Neural cell (in vitro differentiated cells): ENCODE measurements at regions not wholly inside any gene's neighbourhood (a gene's known extent, or its start where the extent isn't known, plus 50 kb on each side); places are given as distances from the start of the nearest gene placed in this dataset.

Source experiments
- H2AFZ ChIP-seq: fragments of 200-600, 300-800 bp; sonication (generic), shearing (Covaris generic); 2 replicates; pipeline ENCODE4 v1.6.0; 2014; ENCODE audit warnings: low read depth, mild to moderate bottlenecking, antibody characterized with exemption, low read length, moderate library complexity
- H3F3A ChIP-seq: fragments of 200-600 bp; shearing (Covaris generic); 2 replicates; pipeline ENCODE4 v1.6.1; 2016; ENCODE audit warnings: mild to moderate bottlenecking, moderate library complexity, mixed read lengths, antibody characterized with exemption, low read length; ENCODE audit not compliant: insufficient read depth, poor library complexity, severe bottlenecking
- H3K27ac ChIP-seq: fragments of 200-600, 300-800 bp; sonication (generic), shearing (Covaris generic); 2 replicates; pipeline ENCODE4 v1.5.1; 2014; ENCODE audit warnings: mild to moderate bottlenecking, low read length, moderate library complexity
- H3K27me3 ChIP-seq: fragments of 300-800, 200-600 bp; sonication (generic), shearing (Covaris generic); 2 replicates; pipeline ENCODE4 v1.6.0; 2014; ENCODE audit warnings: mild to moderate bottlenecking, low read depth, low read length, moderate library complexity; ENCODE audit not compliant: insufficient read depth
- H3K36me3 ChIP-seq: fragments of 300-800, 200-600 bp; sonication (generic), shearing (Covaris generic); 2 replicates; pipeline ENCODE4 v1.5.1; 2014; ENCODE audit warnings: mild to moderate bottlenecking, antibody characterized with exemption, low read length, moderate library complexity; ENCODE audit not compliant: insufficient read depth
- H3K4me2 ChIP-seq: fragments of 300-800, 200-600 bp; sonication (generic), shearing (Covaris generic); 2 replicates; pipeline ENCODE4 v1.6.0; 2014; ENCODE audit warnings: mild to moderate bottlenecking, low read length
- H3K4me3 ChIP-seq: fragments of 300-800, 200-600 bp; sonication (generic), shearing (Covaris generic); 2 replicates; pipeline ENCODE4 v1.5.1; 2014; ENCODE audit warnings: mild to moderate bottlenecking, low read length, moderate library complexity
- H3K79me2 ChIP-seq: fragments of 200-600 bp; shearing (Covaris generic); replicated peaks from 2 replicates; pipeline ENCODE4 v1.6.0; 2014; ENCODE audit warnings: mild to moderate bottlenecking, low read length, moderate library complexity; ENCODE audit not compliant: insufficient read depth
- H3K9ac ChIP-seq: fragments of 300-800, 200-600 bp; sonication (generic), shearing (Covaris generic); 2 replicates; pipeline ENCODE4 v1.6.1; 2016; ENCODE audit warnings: mild to moderate bottlenecking, low read length, mixed read lengths
- H3K9me2 ChIP-seq: fragments of 200-600 bp; shearing (Covaris generic); 2 replicates; pipeline ENCODE4 v1.6.1; 2016; ENCODE audit warnings: mild to moderate bottlenecking, low read length, mixed read lengths; ENCODE audit not compliant: insufficient read depth
- H3K9me3 ChIP-seq: fragments of 200-600, 300-800 bp; sonication (generic), shearing (Covaris generic); 2 replicates; pipeline ENCODE4 v1.6.1; 2016; ENCODE audit warnings: mild to moderate bottlenecking, mixed run types, low read length, moderate library complexity, mixed read lengths
- H4K20me1 ChIP-seq: fragments of 200-600 bp; shearing (Covaris generic); 2 replicates; pipeline ENCODE4 v1.6.1; 2016; ENCODE audit warnings: mild to moderate bottlenecking, mixed run types; ENCODE audit not compliant: insufficient read depth
- EP300 ChIP-seq: fragments of 450-650 bp; conservative IDR thresholded peaks from 2 replicates; pipeline ENCODE4 v1.6.1; 2014; ENCODE audit warnings: antibody characterized with exemption, mild to moderate bottlenecking, moderate library complexity; ENCODE audit not compliant: poor library complexity, severe bottlenecking
- EZH2 ChIP-seq: fragments of 200-600, 300-800 bp; shearing (Covaris generic), sonication (generic); IDR thresholded peaks from 2 replicates; pipeline ENCODE4 v1.6.1; 2014; ENCODE audit warnings: antibody characterized with exemption, low read length, borderline replicate concordance, mild to moderate bottlenecking; ENCODE audit not compliant: insufficient read depth, poor library complexity, severe bottlenecking
- MXI1 ChIP-seq: fragments of 450-650 bp; conservative IDR thresholded peaks from 2 replicates; pipeline ENCODE4 v1.6.1; 2014; ENCODE audit warnings: antibody characterized with exemption, mild to moderate bottlenecking; ENCODE audit not compliant: poor library complexity, severe bottlenecking
- POLR2AphosphoS5 ChIP-seq: IDR thresholded peaks from 2 replicates; pipeline ENCODE4 v1.6.1; 2012
- RAD21 ChIP-seq: fragments of 450-650 bp; conservative IDR thresholded peaks from 2 replicates; pipeline ENCODE4 v1.6.1; 2014; ENCODE audit warnings: antibody characterized with exemption, mild to moderate bottlenecking, moderate library complexity
- SMC3 ChIP-seq: fragments of 450-650 bp; conservative IDR thresholded peaks from 2 replicates; pipeline ENCODE4 v1.6.1; 2014; ENCODE audit warnings: antibody characterized with exemption, mild to moderate bottlenecking, moderate library complexity; ENCODE audit not compliant: poor library complexity
- TAF1 ChIP-seq: IDR thresholded peaks from 2 replicates; pipeline ENCODE4 v1.6.1; 2012; ENCODE audit warnings: low read depth
- TF ChIP-seq, protein P1 (sequence below): fragments of 450-650 bp; IDR thresholded peaks from 2 replicates; pipeline ENCODE4 v1.5.1; 2014; ENCODE audit warnings: antibody characterized with exemption, mild to moderate bottlenecking, moderate library complexity; ENCODE audit not compliant: poor library complexity, severe bottlenecking
- TF ChIP-seq, protein P2 (sequence below): IDR thresholded peaks from 2 replicates; pipeline ENCODE4 v1.6.1; 2012; ENCODE audit warnings: borderline replicate concordance

DNA sequence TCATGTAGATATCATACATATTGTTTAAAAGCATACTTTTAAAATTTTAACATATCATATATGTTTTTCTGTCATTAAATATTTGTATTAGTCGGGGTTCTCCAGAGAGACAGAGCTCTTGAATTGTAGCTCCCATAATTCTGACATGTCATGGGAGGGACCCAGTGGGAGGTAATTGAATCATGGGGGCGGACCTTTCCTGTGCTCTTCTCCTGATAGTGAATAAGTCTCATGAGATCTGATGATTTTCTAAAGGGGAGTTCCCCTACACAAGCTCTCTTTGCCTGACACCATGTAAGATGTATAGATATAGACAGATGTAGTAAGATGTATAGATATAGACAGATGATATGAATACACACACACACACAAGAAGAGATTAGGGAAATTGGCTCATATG lies 161.2 kb upstream of the ABI3BP start:
- no peaks in the 10 kb centered on the region for H3K9me3 ChIP-seq

DNA sequence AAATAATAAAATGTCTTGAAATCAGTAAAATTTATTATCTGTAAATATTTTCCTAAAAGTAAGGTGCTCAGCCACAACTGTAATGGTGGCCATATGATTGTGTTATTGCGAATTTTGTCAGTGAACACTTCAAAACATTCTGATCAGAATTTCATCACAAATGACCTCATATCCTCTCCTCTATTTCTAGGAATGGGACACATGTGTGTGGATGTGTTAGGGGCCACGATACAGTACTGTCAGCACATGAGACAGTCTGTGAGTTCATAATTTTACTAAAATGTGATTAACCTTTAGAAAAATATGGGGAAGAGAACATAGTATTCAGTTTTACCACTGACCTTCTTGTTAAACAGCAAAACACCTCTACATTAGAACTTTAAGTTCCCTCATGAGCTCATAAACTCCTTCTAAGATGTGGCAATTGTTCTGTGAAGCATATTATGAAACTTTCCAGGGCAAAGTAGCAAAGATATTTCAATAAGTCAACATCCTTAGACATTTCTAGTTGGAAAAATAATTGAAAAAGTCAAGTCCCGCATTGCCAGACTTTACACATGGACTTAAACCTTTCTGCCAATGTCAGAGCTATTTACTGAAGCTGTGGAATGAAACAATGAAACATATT lies 158.2 kb upstream of the ABI3BP start:
- no peak overlapping the region for H3K9ac ChIP-seq
- H3K36me3 ChIP-seq, result no peaks in the 10 kb centered on the region
- no peak overlapping the region for H3K4me3 ChIP-seq
- no peak overlapping the region for H3K4me2 ChIP-seq
- no peaks in the 10 kb centered on the region for H3K9me3 ChIP-seq
- no peaks in the 10 kb centered on the region for H3K27me3 ChIP-seq
- no peak overlapping the region for H3K27ac ChIP-seq
- H3K79me2 ChIP-seq, result no peaks in the 10 kb centered on the region
- no peaks in the 10 kb centered on the region for H3K9me2 ChIP-seq
- TF ChIP-seq SMC3, result no peak
- TF ChIP-seq EP300, result no peak
- TF ChIP-seq EZH2, result no peak
- TF ChIP-seq, protein P1, sequence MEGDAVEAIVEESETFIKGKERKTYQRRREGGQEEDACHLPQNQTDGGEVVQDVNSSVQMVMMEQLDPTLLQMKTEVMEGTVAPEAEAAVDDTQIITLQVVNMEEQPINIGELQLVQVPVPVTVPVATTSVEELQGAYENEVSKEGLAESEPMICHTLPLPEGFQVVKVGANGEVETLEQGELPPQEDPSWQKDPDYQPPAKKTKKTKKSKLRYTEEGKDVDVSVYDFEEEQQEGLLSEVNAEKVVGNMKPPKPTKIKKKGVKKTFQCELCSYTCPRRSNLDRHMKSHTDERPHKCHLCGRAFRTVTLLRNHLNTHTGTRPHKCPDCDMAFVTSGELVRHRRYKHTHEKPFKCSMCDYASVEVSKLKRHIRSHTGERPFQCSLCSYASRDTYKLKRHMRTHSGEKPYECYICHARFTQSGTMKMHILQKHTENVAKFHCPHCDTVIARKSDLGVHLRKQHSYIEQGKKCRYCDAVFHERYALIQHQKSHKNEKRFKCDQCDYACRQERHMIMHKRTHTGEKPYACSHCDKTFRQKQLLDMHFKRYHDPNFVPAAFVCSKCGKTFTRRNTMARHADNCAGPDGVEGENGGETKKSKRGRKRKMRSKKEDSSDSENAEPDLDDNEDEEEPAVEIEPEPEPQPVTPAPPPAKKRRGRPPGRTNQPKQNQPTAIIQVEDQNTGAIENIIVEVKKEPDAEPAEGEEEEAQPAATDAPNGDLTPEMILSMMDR, result no peak
- no peak for TF ChIP-seq TAF1
- TF ChIP-seq MXI1, result no peak
- no peak for TF ChIP-seq RAD21
- no peak for TF ChIP-seq POLR2AphosphoS5
- TF ChIP-seq, protein P2, sequence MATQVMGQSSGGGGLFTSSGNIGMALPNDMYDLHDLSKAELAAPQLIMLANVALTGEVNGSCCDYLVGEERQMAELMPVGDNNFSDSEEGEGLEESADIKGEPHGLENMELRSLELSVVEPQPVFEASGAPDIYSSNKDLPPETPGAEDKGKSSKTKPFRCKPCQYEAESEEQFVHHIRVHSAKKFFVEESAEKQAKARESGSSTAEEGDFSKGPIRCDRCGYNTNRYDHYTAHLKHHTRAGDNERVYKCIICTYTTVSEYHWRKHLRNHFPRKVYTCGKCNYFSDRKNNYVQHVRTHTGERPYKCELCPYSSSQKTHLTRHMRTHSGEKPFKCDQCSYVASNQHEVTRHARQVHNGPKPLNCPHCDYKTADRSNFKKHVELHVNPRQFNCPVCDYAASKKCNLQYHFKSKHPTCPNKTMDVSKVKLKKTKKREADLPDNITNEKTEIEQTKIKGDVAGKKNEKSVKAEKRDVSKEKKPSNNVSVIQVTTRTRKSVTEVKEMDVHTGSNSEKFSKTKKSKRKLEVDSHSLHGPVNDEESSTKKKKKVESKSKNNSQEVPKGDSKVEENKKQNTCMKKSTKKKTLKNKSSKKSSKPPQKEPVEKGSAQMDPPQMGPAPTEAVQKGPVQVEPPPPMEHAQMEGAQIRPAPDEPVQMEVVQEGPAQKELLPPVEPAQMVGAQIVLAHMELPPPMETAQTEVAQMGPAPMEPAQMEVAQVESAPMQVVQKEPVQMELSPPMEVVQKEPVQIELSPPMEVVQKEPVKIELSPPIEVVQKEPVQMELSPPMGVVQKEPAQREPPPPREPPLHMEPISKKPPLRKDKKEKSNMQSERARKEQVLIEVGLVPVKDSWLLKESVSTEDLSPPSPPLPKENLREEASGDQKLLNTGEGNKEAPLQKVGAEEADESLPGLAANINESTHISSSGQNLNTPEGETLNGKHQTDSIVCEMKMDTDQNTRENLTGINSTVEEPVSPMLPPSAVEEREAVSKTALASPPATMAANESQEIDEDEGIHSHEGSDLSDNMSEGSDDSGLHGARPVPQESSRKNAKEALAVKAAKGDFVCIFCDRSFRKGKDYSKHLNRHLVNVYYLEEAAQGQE, result no peak
- no peaks in the 10 kb centered on the region for H4K20me1 ChIP-seq
- no peak overlapping the region for H2AFZ ChIP-seq
- no peaks in the 10 kb centered on the region for H3F3A ChIP-seq

More for the DNA sequence above, 161.2 kb upstream of the ABI3BP start:
- Histone ChIP-seq H4K20me1 (no peaks in the 10 kb centered on the region), H3K79me2 (no peaks in the 10 kb centered on the region), H3K9me2 (no peaks in the 10 kb centered on the region), H2AFZ (no peak overlapping the region), H3F3A (no peaks in the 10 kb centered on the region), H3K4me3 (no peak overlapping the region), H3K36me3 (no peaks in the 10 kb centered on the region), H3K4me2 (no peak overlapping the region), H3K9ac (no peak overlapping the region), H3K27ac (no peak overlapping the region), H3K27me3 (no peaks in the 10 kb centered on the region)
- TF ChIP-seq TAF1 (no peak), SMC3 (no peak), MXI1 (no peak), EP300 (no peak), RAD21 (no peak), EZH2 (no peak), POLR2AphosphoS5 (no peak)
- TF ChIP-seq, protein P2, result no peak
- TF ChIP-seq, protein P1, result no peak
